Activated CD4-positive, alpha-beta T cell treated with anti-CD3 and anti-CD28 coated beads, Interleukin-2, amount 10 ng/mL, durations not matched to agents 24 days and 14 days (primary cell): ENCODE measurements at regions not wholly inside any gene's neighbourhood (a gene's known extent, or its start where the extent isn't known, plus 50 kb on each side); places are given as distances from the start of the nearest gene placed in this dataset.

Source experiments
- DNase-seq: peaks from one replicate; pipeline ENCODE4 v3.0.0; 2022
- H3K27ac Mint-ChIP-seq: one replicate; pipeline ENCODE4 v1.8.0; 2022; ENCODE audit warnings: mild to moderate bottlenecking, mixed read lengths
- H3K27me3 Mint-ChIP-seq: one replicate; pipeline ENCODE4 v1.8.0; 2022; ENCODE audit warnings: mixed read lengths
- H3K36me3 Mint-ChIP-seq: one replicate; pipeline ENCODE4 v1.8.0; 2022; ENCODE audit warnings: low read depth, mild to moderate bottlenecking, mixed read lengths
- H3K4me1 Mint-ChIP-seq: one replicate; pipeline ENCODE4 v1.8.0; 2021; ENCODE audit warnings: mixed read lengths
- H3K4me3 Mint-ChIP-seq: one replicate; pipeline ENCODE4 v1.8.0; 2022; ENCODE audit warnings: mild to moderate bottlenecking, moderate library complexity, mixed read lengths
- H3K9me3 Mint-ChIP-seq: one replicate; pipeline ENCODE4 v1.8.0; 2021; ENCODE audit warnings: mixed read lengths
- intact Hi-C: fragments of 100-400 bp; cut with micrococcal nuclease; formaldehyde crosslinking; loops from one replicate; pipeline ENCODE4 v1.15.1; 2023

DNA sequence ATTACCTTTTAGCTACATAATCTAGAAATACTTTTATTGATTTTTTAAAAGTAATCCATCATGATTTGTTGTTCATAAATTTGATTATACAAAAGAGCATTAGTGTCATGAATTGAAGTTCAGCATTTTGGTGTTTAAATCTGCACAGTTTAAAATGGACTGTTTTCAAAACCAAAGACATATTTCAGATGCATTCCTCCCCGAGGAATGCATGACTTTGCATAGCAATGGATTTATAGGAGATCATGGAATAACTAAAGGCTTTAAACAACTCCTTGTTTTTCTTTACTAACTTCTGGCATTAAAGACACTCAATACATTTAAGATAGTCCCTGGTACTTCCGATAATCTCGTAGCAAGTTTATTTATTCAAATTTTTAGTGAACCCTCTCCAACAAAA, 863.1 kb upstream of the TMPRSS15 start:
- no peaks in the 10 kb centered on the region for H3K36me3 Mint-ChIP-seq
- DNase-seq, result no peak
- H3K4me1 Mint-ChIP-seq, result no peaks in the 10 kb centered on the region
- no peak overlapping the region for H3K4me3 Mint-ChIP-seq
- H3K27me3 Mint-ChIP-seq, result no peaks in the 10 kb centered on the region
- H3K27ac Mint-ChIP-seq, result no peak overlapping the region
- H3K9me3 Mint-ChIP-seq, result peaks cover 3% of the 10 kb centered on the region
- intact Hi-C loops, result no loop called here

DNA sequence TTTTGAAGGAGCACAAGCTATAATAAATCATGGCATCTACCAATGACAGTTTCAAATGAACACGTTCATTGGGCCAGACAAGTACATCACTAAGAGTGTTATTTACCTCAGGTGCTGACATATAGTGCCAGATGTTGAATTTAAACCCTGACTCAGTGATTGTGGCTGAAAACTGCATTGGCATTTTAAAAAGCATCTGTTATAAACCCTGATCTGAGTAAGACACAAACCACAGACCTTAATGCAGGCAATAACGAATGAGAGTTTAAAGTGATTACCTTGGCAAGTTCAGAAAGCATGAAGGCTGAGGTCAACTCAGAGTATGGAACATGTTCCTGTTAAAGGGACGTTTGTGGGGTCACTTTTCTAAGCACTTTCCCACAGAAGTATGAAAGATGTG, 865.1 kb upstream of the TMPRSS15 start:
- Mint-ChIP-seq H3K9me3 (peaks cover 1% of the 10 kb centered on the region), H3K4me3 (no peak overlapping the region), H3K27me3 (no peaks in the 10 kb centered on the region), H3K27ac (no peak overlapping the region), H3K4me1 (no peaks in the 10 kb centered on the region), H3K36me3 (no peaks in the 10 kb centered on the region)
- DNase-seq, result no peak
- intact Hi-C loops, result no loop called here

DNA sequence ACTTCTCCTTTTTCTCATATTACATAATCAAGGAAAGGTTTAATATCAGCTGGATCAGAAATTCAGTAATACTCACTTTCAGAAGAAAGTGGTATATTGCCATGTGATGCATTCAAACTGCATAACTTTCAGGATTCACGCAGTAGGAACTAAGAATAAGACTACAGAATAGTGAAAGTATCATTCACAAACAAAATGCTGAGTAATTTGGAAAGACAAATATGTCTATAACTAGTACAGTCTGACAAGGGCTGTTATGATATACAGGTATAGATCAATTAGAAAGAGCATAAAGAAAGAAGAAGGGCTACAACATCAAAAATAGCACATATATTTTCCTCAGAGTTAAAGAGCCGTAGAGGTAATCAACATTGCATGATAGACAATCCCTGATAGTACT, 871.5 kb upstream of the TMPRSS15 start:
- intact Hi-C loops, result no loop called here
- H3K4me1 Mint-ChIP-seq, result no peaks in the 10 kb centered on the region
- H3K36me3 Mint-ChIP-seq, result no peaks in the 10 kb centered on the region
- H3K27ac Mint-ChIP-seq, result no peak overlapping the region
- DNase-seq, result no peak
- H3K27me3 Mint-ChIP-seq, result no peaks in the 10 kb centered on the region
- no peak overlapping the region for H3K4me3 Mint-ChIP-seq
- peaks cover 5% of the 10 kb centered on the region for H3K9me3 Mint-ChIP-seq

DNA sequence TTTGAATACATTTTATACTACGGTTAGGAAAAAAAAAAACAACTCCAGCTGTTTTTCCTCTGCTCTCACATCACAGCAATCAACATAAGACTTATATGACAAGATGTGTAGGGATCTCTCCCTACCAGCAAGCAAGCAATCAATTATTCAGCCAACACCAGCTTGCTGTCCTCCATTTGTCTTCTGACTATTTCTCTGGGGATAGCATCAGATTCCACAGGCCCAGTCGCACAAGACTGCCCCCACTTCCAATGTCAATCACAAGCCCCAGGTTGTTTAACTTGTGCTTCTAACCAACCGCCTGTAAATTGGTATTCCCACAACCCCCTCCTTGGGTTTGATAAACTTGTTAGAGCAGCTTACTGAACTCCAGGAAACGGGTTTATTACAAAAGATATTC, 873.1 kb upstream of the TMPRSS15 start:
- Mint-ChIP-seq H3K4me3 (no peak overlapping the region), H3K36me3 (no peaks in the 10 kb centered on the region), H3K4me1 (no peaks in the 10 kb centered on the region), H3K9me3 (peaks cover 5% of the 10 kb centered on the region), H3K27ac (no peak overlapping the region), H3K27me3 (no peaks in the 10 kb centered on the region)
- DNase-seq, result no peak
- intact Hi-C loops, result no loop called here

DNA sequence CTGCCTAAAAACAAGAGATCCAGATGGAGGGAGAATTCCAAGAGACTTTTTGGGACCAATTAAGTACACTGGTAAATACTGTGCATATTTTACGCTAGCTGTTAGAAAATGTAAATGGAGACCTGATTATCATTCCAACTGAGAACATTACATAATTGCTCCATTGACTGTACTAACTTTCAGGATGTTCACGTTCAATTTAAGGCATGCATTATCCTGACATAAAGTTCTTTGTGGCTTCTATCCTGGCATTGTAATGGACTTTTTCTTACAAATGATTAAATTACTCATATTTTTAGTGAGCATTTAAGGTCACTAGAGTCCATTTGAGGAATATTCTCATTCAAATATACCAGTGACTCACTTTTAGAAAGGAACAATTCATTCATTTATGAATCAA, 883.3 kb upstream of the TMPRSS15 start:
- Mint-ChIP-seq H3K36me3 (no peaks in the 10 kb centered on the region), H3K9me3 (peaks cover 3% of the 10 kb centered on the region), H3K4me1 (no peaks in the 10 kb centered on the region), H3K4me3 (no peak overlapping the region), H3K27ac (no peak overlapping the region), H3K27me3 (no peaks in the 10 kb centered on the region)
- intact Hi-C loops, result no loop called here
- DNase-seq, result no peak

DNA sequence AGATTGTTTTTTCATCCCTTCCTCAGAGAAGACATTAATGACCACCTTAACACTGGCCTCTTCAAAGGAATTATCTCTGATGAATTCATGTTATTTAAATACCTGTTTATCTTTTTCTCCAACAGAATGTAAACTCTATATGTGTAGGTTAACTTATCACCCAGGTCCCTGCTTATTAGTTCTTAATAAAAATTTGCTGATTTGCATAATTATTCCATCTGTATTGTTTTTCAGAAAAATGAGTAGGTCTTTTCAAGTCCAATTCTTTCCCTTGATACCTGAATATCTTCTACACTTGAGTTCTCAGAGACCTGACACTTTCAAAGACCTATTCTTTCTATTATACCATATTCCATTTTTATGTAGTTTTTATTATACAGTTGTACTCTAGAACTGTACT, 886.7 kb upstream of the TMPRSS15 start:
- H3K27me3 Mint-ChIP-seq, result no peaks in the 10 kb centered on the region
- peaks cover 13% of the 10 kb centered on the region for H3K9me3 Mint-ChIP-seq
- H3K36me3 Mint-ChIP-seq, result no peaks in the 10 kb centered on the region
- no peaks in the 10 kb centered on the region for H3K4me1 Mint-ChIP-seq
- H3K4me3 Mint-ChIP-seq, result no peak overlapping the region
- intact Hi-C loops, result no loop called here
- no peak for DNase-seq
- H3K27ac Mint-ChIP-seq, result no peak overlapping the region

DNA sequence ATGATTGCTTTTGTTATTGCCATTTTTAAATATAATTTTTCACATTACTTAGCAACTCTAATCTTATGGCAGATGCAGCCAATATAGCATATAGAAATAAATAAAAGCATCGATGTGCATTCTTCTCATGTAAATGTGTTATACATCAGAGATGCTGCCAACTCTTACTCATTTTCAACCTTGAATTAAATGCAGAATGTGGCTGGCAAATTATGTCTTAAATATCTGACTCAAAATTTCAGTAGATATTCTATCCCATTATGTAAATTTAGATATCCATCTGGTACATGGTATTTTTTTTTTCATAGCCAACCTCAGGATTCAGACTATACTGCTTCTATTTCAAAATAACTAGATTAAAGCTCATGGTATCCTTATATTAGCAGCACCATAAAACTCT, 916.7 kb upstream of the TMPRSS15 start:
- Mint-ChIP-seq H3K4me1 (no peaks in the 10 kb centered on the region), H3K9me3 (no peaks in the 10 kb centered on the region), H3K36me3 (no peaks in the 10 kb centered on the region), H3K4me3 (no peak overlapping the region), H3K27me3 (no peaks in the 10 kb centered on the region), H3K27ac (no peak overlapping the region)
- intact Hi-C loops, result no loop called here
- DNase-seq, result no peak

DNA sequence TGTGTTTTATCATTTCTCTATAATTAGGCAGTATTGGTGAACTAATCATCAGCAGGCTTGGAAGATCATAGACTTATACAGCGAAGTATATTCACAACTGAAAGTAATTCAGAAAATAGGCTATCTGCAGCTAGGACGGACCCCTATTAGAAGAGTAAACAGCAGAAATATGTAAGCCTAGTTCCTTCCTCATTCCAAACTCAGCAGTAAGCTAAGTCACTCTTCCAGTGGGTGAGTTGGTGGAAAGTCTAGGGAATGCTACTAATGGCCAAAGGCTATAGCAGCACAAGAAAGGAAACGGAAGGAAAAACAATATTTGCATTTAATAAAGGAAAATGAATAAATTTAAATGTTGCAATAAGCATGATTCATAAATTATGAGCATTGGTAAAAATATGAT, 918.1 kb upstream of the TMPRSS15 start:
- no peak overlapping the region for H3K27ac Mint-ChIP-seq
- H3K9me3 Mint-ChIP-seq, result no peaks in the 10 kb centered on the region
- intact Hi-C loops, result no loop called here
- no peak for DNase-seq
- H3K36me3 Mint-ChIP-seq, result no peaks in the 10 kb centered on the region
- H3K27me3 Mint-ChIP-seq, result no peaks in the 10 kb centered on the region
- H3K4me1 Mint-ChIP-seq, result no peaks in the 10 kb centered on the region
- no peak overlapping the region for H3K4me3 Mint-ChIP-seq

DNA sequence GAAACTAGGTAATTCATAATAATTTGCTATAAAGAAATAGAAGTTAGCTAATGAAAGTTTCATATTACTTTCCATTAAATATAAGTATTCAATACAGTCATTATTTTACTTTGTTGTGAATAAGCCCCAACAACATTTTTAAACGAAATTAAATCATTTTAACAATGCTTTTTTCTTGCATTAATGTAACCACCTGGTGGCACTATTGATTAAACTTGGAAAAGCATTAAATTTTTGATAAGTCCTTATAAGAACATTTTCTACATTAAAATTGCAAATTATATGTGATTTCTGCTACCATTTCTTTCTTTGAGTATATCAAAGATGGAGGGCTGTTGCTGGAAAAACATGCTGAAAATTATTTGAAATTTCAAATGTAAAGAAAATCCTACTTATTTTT, 918.8 kb upstream of the TMPRSS15 start:
- Mint-ChIP-seq H3K4me3 (no peak overlapping the region), H3K36me3 (no peaks in the 10 kb centered on the region), H3K27ac (no peak overlapping the region), H3K9me3 (no peaks in the 10 kb centered on the region), H3K27me3 (no peaks in the 10 kb centered on the region), H3K4me1 (no peaks in the 10 kb centered on the region)
- intact Hi-C loops, result no loop called here
- no peak for DNase-seq

DNA sequence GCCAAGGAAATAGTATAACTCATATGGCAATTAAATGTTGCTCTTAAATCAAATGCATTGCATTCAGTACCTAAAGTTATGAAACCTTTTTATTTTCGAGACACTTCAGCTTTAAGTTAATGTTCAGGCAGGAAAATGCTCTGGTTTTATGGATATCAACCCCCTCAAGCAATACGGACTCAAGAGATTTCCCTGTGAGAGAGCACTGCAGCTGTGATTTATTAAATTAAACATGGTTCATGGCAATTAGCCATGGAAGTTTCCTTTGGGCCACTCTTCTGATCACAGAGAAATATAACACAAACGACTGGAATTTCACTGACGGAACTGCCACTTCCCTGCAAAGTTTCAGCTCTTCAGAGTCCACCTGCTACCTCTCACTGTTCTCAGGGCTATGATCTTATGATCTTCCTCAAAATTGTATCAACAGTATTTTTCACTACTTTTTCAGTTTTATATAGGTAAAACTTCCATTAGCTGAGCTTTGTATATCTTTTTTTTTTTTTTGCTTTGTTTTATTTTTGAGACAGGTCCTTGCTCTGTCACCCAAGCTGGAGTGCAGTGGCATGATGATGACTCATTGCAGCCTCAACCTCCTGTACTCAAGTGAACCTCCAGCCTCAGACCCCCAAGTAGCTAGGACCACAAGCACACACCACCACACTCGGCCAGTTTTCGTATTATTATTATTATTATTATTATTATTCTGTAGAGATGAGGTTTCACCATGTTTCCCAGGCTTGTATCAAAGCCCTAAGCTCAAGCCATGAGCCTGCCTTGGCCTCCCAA, 923.1 kb upstream of the TMPRSS15 start:
- Mint-ChIP-seq H3K4me3 (no peak overlapping the region), H3K27me3 (no peaks in the 10 kb centered on the region), H3K4me1 (no peaks in the 10 kb centered on the region), H3K9me3 (no peaks in the 10 kb centered on the region), H3K36me3 (no peaks in the 10 kb centered on the region), H3K27ac (no peak overlapping the region)
- intact Hi-C loops, result no loop called here
- no peak for DNase-seq

DNA sequence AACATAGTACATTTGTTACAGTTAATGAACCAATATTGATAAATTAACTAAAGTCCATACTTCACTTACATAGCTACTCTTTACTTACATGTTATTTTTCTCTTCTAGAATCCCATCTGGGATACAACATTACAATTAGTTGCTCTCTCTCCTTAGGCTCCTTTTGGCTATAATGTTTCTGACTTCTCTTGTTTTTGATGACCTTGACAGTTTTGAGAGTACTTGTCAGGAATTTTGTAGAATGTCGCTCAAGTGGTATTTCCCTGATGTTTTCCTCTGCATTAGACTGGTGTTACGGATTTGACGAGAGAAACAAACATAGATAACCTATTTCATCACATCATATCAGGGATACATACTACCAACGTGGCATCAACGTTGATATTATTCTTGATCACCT, 925.4 kb upstream of the TMPRSS15 start:
- intact Hi-C loops, result no loop called here
- no peaks in the 10 kb centered on the region for H3K36me3 Mint-ChIP-seq
- no peaks in the 10 kb centered on the region for H3K27me3 Mint-ChIP-seq
- no peak overlapping the region for H3K4me3 Mint-ChIP-seq
- no peaks in the 10 kb centered on the region for H3K4me1 Mint-ChIP-seq
- no peaks in the 10 kb centered on the region for H3K9me3 Mint-ChIP-seq
- DNase-seq, result no peak
- no peak overlapping the region for H3K27ac Mint-ChIP-seq

DNA sequence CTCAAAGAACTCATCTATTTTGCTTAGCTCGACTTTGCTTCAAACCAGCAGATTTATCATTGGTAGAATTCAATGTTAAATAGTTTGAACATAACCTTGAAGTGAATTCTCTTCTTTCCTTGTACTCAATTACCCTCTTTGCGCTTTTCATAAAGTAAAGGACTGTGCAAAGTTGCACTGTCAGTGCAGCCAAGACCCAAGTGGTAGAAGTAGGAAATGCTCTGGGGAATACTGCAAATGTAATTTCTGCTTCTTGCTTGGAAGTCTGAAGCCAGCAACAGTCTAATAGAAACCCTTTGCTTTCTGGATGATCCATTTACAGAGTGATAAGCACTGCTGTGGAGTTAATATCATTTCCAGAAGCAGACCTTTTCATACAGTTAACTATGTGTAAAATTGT, 936.7 kb upstream of the TMPRSS15 start:
- intact Hi-C loops, result no loop called here
- Mint-ChIP-seq H3K9me3 (no peaks in the 10 kb centered on the region), H3K4me1 (no peaks in the 10 kb centered on the region), H3K36me3 (no peaks in the 10 kb centered on the region), H3K4me3 (no peak overlapping the region), H3K27ac (no peak overlapping the region), H3K27me3 (no peaks in the 10 kb centered on the region)
- DNase-seq, result no peak

DNA sequence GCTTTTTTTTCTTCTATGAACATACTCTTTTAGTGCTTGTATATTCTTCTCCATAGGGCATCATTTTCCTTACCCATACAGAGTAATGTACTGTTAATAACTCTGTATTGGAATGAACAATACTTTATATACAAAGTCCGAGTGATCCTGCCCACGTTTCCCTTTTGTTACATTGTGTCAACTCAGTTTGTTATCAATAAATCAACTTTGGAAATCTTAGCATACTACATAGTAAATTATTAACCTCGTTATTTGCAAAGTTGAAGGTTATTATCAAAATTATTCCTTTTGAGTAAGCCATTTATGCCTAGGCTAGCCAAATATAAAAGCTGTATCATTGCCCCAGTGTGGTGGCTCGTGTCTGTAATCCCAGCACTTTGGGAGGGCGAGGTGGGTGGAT, 937.4 kb upstream of the TMPRSS15 start:
- no peak overlapping the region for H3K27ac Mint-ChIP-seq
- H3K9me3 Mint-ChIP-seq, result no peaks in the 10 kb centered on the region
- intact Hi-C loops, result no loop called here
- no peaks in the 10 kb centered on the region for H3K4me1 Mint-ChIP-seq
- H3K4me3 Mint-ChIP-seq, result no peak overlapping the region
- no peaks in the 10 kb centered on the region for H3K27me3 Mint-ChIP-seq
- no peak for DNase-seq
- no peaks in the 10 kb centered on the region for H3K36me3 Mint-ChIP-seq

DNA sequence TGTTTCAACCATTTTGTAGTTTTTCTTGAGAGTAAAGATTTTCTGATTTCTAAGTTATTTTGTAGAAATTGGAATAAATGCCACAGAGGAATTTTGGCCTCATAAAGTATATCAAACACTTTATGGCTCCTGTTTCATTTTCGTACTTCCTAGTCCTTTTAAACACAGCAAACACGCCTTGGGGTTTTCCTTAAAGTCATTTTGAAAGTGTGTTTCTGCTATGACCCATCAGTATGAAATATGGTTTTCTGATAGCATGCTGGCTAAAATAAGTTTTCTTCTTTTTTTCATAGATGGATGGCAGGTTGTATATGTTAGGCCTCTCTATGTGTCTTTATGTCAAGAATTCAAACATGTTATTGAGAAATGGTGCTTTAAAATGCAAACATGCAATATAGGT, 940.1 kb upstream of the TMPRSS15 start:
- Mint-ChIP-seq H3K27me3 (no peaks in the 10 kb centered on the region), H3K27ac (no peak overlapping the region), H3K36me3 (no peaks in the 10 kb centered on the region), H3K9me3 (no peaks in the 10 kb centered on the region), H3K4me1 (no peaks in the 10 kb centered on the region), H3K4me3 (no peak overlapping the region)
- intact Hi-C loops, result no loop called here
- DNase-seq, result no peak

DNA sequence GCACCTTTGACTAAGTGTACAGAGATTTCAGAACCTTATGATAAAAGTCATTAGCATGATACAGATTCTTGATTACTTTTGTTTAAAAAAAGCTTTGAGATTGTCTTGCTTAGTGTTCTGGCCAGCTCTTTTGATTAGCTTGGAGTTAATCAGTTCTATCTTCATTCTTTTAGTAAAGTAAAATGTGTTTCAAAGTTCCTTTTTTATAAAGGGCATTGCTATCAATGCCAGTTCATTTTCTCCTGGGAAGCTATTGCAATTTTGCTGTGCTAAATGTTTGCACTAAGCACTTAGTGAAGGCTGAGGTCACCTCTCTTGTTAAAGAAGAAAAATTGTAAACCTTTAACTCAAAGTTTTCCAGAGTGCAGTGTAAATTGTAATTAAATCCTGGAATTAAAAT, 946.7 kb upstream of the TMPRSS15 start:
- no peaks in the 10 kb centered on the region for H3K27me3 Mint-ChIP-seq
- H3K36me3 Mint-ChIP-seq, result no peaks in the 10 kb centered on the region
- no peak overlapping the region for H3K27ac Mint-ChIP-seq
- DNase-seq, result no peak
- intact Hi-C loops, result no loop called here
- H3K9me3 Mint-ChIP-seq, result no peaks in the 10 kb centered on the region
- no peaks in the 10 kb centered on the region for H3K4me1 Mint-ChIP-seq
- no peak overlapping the region for H3K4me3 Mint-ChIP-seq
